ENCODE measurements at regions not wholly inside any gene's neighbourhood (a gene's known extent, or its start where the extent isn't known, plus 50 kb on each side); places are given as distances from the start of the nearest gene placed in this dataset.
A peak's percentile ranks its signal among the peaks of the same experiment; 100 is the strongest.

- peak in 1 of 51 donors; percentile 3 for DNase-seq
Measured at GRCh38 chr14:71201840-71202239, 294.6 kb downstream of the PCNX1 start.

- no peak for DNase-seq
Measured at GRCh38 chr14:71202881-71203280, 295.6 kb downstream of the PCNX1 start.

GRCh38 chr14:71203306-71203705 lies 296.0 kb downstream of the PCNX1 start:
- no peak for DNase-seq

GRCh38 chr14:71204231-71204630 lies 297.0 kb downstream of the PCNX1 start:
- DNase-seq = no peak

GRCh38 chr14:71204768-71205167 lies 297.5 kb downstream of the PCNX1 start:
- DNase-seq = no peak

GRCh38 chr14:71206123-71206522 lies 298.9 kb downstream of the PCNX1 start:
- DNase-seq = no peak

GRCh38 chr14:71206766-71207371 lies 299.6 kb downstream of the PCNX1 start:
- peak in 31 of 51 donors; percentile 3 to 75 (median 23) for DNase-seq

- no peak for DNase-seq
Measured at GRCh38 chr14:71208702-71209357, 301.6 kb downstream of the PCNX1 start.

GRCh38 chr14:71209888-71210287 lies 302.6 kb downstream of the PCNX1 start:
- DNase-seq = peak in 1 of 51 donors; percentile 7

- DNase-seq = no peak
Measured at GRCh38 chr14:71212093-71212492, 304.8 kb downstream of the PCNX1 start.

GRCh38 chr14:71212683-71213107 lies 305.4 kb downstream of the PCNX1 start:
- peak in 2 of 51 donors; percentile 4 to 21 for DNase-seq

- no peak for DNase-seq
Measured at GRCh38 chr14:71214241-71214640, 307.0 kb downstream of the PCNX1 start.

GRCh38 chr14:71220462-71220861 lies 313.2 kb downstream of the PCNX1 start:
- no peak for DNase-seq

GRCh38 chr14:71221119-71221518 lies 313.9 kb downstream of the PCNX1 start:
- DNase-seq = no peak

GRCh38 chr14:71225113-71225512 lies 317.9 kb downstream of the PCNX1 start:
- no peak for DNase-seq

- DNase-seq = peak in 1 of 51 donors; percentile 2
Measured at GRCh38 chr14:71228711-71229110, 321.5 kb downstream of the PCNX1 start.

- no peak for DNase-seq
Measured at GRCh38 chr14:71229875-71230274, 322.6 kb downstream of the PCNX1 start.

GRCh38 chr14:71230897-71231296 lies 323.6 kb downstream of the PCNX1 start:
- no peak for DNase-seq

- no peak for DNase-seq
Measured at GRCh38 chr14:71231521-71232393, 324.5 kb downstream of the PCNX1 start.

GRCh38 chr14:71232506-71232905 lies 325.2 kb downstream of the PCNX1 start:
- DNase-seq = no peak

GRCh38 chr14:71235875-71236274 lies 328.6 kb downstream of the PCNX1 start:
- DNase-seq = peak in 31 of 51 donors; percentile 3 to 60 (median 26)

GRCh38 chr14:71236487-71236886 lies 329.2 kb downstream of the PCNX1 start:
- DNase-seq = no peak
